ENCODE measurements at regions not wholly inside any gene's neighbourhood (a gene's known extent, or its start where the extent isn't known, plus 50 kb on each side); places are given as distances from the start of the nearest gene placed in this dataset.

DNA sequence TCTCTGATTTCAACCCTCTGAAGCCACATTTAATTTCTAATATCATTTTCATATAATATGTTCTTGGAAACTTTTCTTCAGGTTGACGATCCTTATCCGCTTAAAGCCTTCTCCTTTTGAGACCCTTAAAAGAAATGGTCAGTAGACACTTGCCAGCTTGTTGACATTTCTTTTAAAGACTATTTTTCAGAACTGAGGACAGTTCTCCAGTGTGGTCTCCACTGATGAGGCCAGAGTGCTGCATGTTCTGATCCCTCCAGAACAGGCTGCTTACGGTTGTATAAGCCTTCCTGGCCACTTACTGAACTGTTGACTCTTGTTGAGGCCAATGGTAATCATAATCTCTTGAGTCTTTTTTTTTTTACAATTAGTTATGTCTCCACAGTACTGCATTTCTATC lies 477.3 kb downstream of the FGF9 start:
- Histone ChIP-seq H3K4me1 (ENCODE audit: control insufficient read depth, insufficient read depth, low read length) (no peaks in the 10 kb centered on the region), H3K27ac (ENCODE audit: low read depth, low read length) (no peak overlapping the region), H3K36me3 (ENCODE audit: control insufficient read depth, insufficient read depth, low read length) (no peaks in the 10 kb centered on the region), H3K9ac (ENCODE audit: low read length) (no peak overlapping the region), H3K27me3 (ENCODE audit: control insufficient read depth, insufficient read depth, low read length) (no peaks in the 10 kb centered on the region), H3K9me3 (ENCODE audit: control insufficient read depth, insufficient read depth, low read depth, low read length) (no peaks in the 10 kb centered on the region), H3K4me3 (ENCODE audit: low read depth, low read length) (no peak overlapping the region)

- Histone ChIP-seq H3K4me1 (ENCODE audit: control insufficient read depth, insufficient read depth, low read length) (no peaks in the 10 kb centered on the region), H3K27ac (ENCODE audit: low read depth, low read length) (no peak overlapping the region), H3K27me3 (ENCODE audit: control insufficient read depth, insufficient read depth, low read length) (no peaks in the 10 kb centered on the region), H3K36me3 (ENCODE audit: control insufficient read depth, insufficient read depth, low read length) (no peaks in the 10 kb centered on the region), H3K9me3 (ENCODE audit: control insufficient read depth, insufficient read depth, low read depth, low read length) (no peaks in the 10 kb centered on the region), H3K9ac (ENCODE audit: low read length) (no peak overlapping the region), H3K4me3 (ENCODE audit: low read depth, low read length) (no peak overlapping the region)
Measured at GRCh38 chr13:22152751-22153150, 481.9 kb downstream of the FGF9 start.

DNA sequence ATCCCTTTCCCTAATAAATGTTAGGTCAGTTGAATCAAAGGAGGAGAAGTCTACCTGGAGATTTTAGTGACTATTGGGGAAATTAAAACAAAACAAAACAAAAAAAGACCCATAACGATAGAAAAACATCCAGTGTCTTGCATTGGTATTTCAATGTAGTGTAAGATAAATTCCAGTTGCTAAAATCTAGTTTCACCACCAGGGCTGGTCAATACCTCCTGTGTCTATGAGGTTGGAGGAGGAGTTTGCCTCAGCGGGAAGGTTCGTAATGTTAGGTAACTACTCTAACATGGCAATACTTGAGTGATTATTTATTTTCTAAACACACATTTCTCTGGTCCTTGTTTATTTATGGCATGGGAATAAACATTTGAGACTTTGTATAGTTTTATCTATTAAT lies 483.2 kb downstream of the FGF9 start:
- Histone ChIP-seq H3K36me3 (ENCODE audit: control insufficient read depth, insufficient read depth, low read length) (no peaks in the 10 kb centered on the region), H3K9me3 (ENCODE audit: control insufficient read depth, insufficient read depth, low read depth, low read length) (no peaks in the 10 kb centered on the region), H3K9ac (ENCODE audit: low read length) (no peak overlapping the region), H3K4me3 (ENCODE audit: low read depth, low read length) (no peak overlapping the region), H3K27me3 (ENCODE audit: control insufficient read depth, insufficient read depth, low read length) (no peaks in the 10 kb centered on the region), H3K27ac (ENCODE audit: low read depth, low read length) (no peak overlapping the region), H3K4me1 (ENCODE audit: control insufficient read depth, insufficient read depth, low read length) (no peaks in the 10 kb centered on the region)

- H3K36me3 ChIP-seq (ENCODE audit: control insufficient read depth, insufficient read depth, low read length), result no peaks in the 10 kb centered on the region
- no peaks in the 10 kb centered on the region for H3K9me3 ChIP-seq (ENCODE audit: control insufficient read depth, insufficient read depth, low read depth, low read length)
- no peaks in the 10 kb centered on the region for H3K4me1 ChIP-seq (ENCODE audit: control insufficient read depth, insufficient read depth, low read length)
- H3K9ac ChIP-seq (ENCODE audit: low read length), result no peak overlapping the region
- H3K27ac ChIP-seq (ENCODE audit: low read depth, low read length), result no peak overlapping the region
- H3K27me3 ChIP-seq (ENCODE audit: control insufficient read depth, insufficient read depth, low read length), result no peaks in the 10 kb centered on the region
- H3K4me3 ChIP-seq (ENCODE audit: low read depth, low read length), result no peak overlapping the region
Measured at GRCh38 chr13:22161871-22162270, 491.0 kb downstream of the FGF9 start.

- H3K9me3 ChIP-seq (ENCODE audit: control insufficient read depth, insufficient read depth, low read depth, low read length), result no peaks in the 10 kb centered on the region
- H3K4me1 ChIP-seq (ENCODE audit: control insufficient read depth, insufficient read depth, low read length), result no peaks in the 10 kb centered on the region
- no peaks in the 10 kb centered on the region for H3K36me3 ChIP-seq (ENCODE audit: control insufficient read depth, insufficient read depth, low read length)
- no peaks in the 10 kb centered on the region for H3K27me3 ChIP-seq (ENCODE audit: control insufficient read depth, insufficient read depth, low read length)
- H3K27ac ChIP-seq (ENCODE audit: low read depth, low read length), result no peak overlapping the region
- H3K9ac ChIP-seq (ENCODE audit: low read length), result no peak overlapping the region
- no peak overlapping the region for H3K4me3 ChIP-seq (ENCODE audit: low read depth, low read length)
Measured at GRCh38 chr13:22162889-22163288, 492.0 kb downstream of the FGF9 start.

GRCh38 chr13:22168437-22169190 lies 497.7 kb downstream of the FGF9 start:
- H3K27ac ChIP-seq (ENCODE audit: low read depth, low read length), result no peak overlapping the region
- no peak overlapping the region for H3K4me3 ChIP-seq (ENCODE audit: low read depth, low read length)
- no peaks in the 10 kb centered on the region for H3K36me3 ChIP-seq (ENCODE audit: control insufficient read depth, insufficient read depth, low read length)
- no peaks in the 10 kb centered on the region for H3K9me3 ChIP-seq (ENCODE audit: control insufficient read depth, insufficient read depth, low read depth, low read length)
- H3K4me1 ChIP-seq (ENCODE audit: control insufficient read depth, insufficient read depth, low read length), result peaks cover 6% of the 10 kb centered on the region; the same call in 1 of the 2 replicates
- no peaks in the 10 kb centered on the region for H3K27me3 ChIP-seq (ENCODE audit: control insufficient read depth, insufficient read depth, low read length)
- H3K9ac ChIP-seq (ENCODE audit: low read length), result no peak overlapping the region

- Histone ChIP-seq H3K9ac (ENCODE audit: low read length) (no peak overlapping the region), H3K4me3 (ENCODE audit: low read depth, low read length) (no peak overlapping the region), H3K27me3 (ENCODE audit: control insufficient read depth, insufficient read depth, low read length) (no peaks in the 10 kb centered on the region), H3K9me3 (ENCODE audit: control insufficient read depth, insufficient read depth, low read depth, low read length) (no peaks in the 10 kb centered on the region), H3K4me1 (ENCODE audit: control insufficient read depth, insufficient read depth, low read length) (peaks cover 6% of the 10 kb centered on the region; the same call in 1 of the 2 replicates), H3K27ac (ENCODE audit: low read depth, low read length) (no peak overlapping the region), H3K36me3 (ENCODE audit: control insufficient read depth, insufficient read depth, low read length) (no peaks in the 10 kb centered on the region)
Measured at GRCh38 chr13:22169473-22169872, 498.6 kb downstream of the FGF9 start.

GRCh38 chr13:22173610-22174009 lies 502.7 kb downstream of the FGF9 start:
- Histone ChIP-seq H3K36me3 (ENCODE audit: control insufficient read depth, insufficient read depth, low read length) (no peaks in the 10 kb centered on the region), H3K4me3 (ENCODE audit: low read depth, low read length) (no peak overlapping the region), H3K4me1 (ENCODE audit: control insufficient read depth, insufficient read depth, low read length) (peaks cover 6% of the 10 kb centered on the region; the same call in 1 of the 2 replicates), H3K27me3 (ENCODE audit: control insufficient read depth, insufficient read depth, low read length) (no peaks in the 10 kb centered on the region), H3K9ac (ENCODE audit: low read length) (no peak overlapping the region), H3K9me3 (ENCODE audit: control insufficient read depth, insufficient read depth, low read depth, low read length) (0 out of 2 replicates have a peak, but pooled peaks cover 1% of the 10 kb centered on the region), H3K27ac (ENCODE audit: low read depth, low read length) (no peak overlapping the region)

DNA sequence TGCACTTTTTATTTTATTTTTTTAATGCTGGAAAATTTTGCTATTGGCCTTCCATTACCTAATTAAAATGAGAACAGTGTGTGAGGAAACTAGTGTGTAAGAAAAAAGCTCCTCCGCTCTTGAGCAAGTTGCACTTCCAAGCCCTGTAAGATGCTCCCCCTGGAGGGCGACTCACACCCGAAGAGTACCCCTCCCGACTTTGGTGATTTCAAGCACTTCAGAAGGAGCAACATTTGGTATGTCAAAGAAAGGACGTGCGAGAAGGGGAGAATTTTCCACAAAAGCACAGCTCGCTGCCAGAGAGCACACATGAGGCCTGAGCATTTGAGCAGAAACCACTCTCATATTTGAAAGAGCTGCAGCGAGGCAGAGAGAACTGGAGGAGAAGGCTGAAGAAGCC lies 504.4 kb downstream of the FGF9 start:
- Histone ChIP-seq H3K36me3 (ENCODE audit: control insufficient read depth, insufficient read depth, low read length) (no peaks in the 10 kb centered on the region), H3K9me3 (ENCODE audit: control insufficient read depth, insufficient read depth, low read depth, low read length) (peaks cover 11% of the 10 kb centered on the region; the same call in 1 of the 2 replicates), H3K27me3 (ENCODE audit: control insufficient read depth, insufficient read depth, low read length) (no peaks in the 10 kb centered on the region), H3K4me3 (ENCODE audit: low read depth, low read length) (no peak overlapping the region), H3K9ac (ENCODE audit: low read length) (no peak overlapping the region), H3K4me1 (ENCODE audit: control insufficient read depth, insufficient read depth, low read length) (no peaks in the 10 kb centered on the region), H3K27ac (ENCODE audit: low read depth, low read length) (no peak overlapping the region)

DNA sequence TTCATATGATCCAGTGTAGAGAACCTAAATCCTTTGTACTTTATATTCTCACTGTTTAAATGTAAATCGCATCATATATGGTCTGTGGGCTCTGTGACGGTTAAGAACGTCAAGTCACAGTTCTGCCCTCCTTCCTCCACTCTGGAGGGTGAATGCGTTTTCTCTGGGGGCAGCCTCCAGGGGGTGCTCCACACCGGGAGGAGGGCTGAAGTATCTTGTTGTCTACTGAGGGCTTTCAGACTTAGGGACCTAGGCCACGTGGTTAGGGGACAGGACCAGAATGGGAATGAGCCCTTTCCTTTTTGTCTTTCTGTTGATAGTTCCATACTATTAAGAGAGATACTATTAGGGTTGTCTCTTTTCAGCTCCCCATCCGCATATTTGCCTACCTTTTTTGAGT lies 504.9 kb downstream of the FGF9 start:
- Histone ChIP-seq H3K27ac (ENCODE audit: low read depth, low read length) (no peak overlapping the region), H3K4me3 (ENCODE audit: low read depth, low read length) (no peak overlapping the region), H3K9ac (ENCODE audit: low read length) (no peak overlapping the region), H3K36me3 (ENCODE audit: control insufficient read depth, insufficient read depth, low read length) (no peaks in the 10 kb centered on the region), H3K4me1 (ENCODE audit: control insufficient read depth, insufficient read depth, low read length) (no peaks in the 10 kb centered on the region), H3K27me3 (ENCODE audit: control insufficient read depth, insufficient read depth, low read length) (no peaks in the 10 kb centered on the region), H3K9me3 (ENCODE audit: control insufficient read depth, insufficient read depth, low read depth, low read length) (peaks cover 11% of the 10 kb centered on the region; the same call in 1 of the 2 replicates)

DNA sequence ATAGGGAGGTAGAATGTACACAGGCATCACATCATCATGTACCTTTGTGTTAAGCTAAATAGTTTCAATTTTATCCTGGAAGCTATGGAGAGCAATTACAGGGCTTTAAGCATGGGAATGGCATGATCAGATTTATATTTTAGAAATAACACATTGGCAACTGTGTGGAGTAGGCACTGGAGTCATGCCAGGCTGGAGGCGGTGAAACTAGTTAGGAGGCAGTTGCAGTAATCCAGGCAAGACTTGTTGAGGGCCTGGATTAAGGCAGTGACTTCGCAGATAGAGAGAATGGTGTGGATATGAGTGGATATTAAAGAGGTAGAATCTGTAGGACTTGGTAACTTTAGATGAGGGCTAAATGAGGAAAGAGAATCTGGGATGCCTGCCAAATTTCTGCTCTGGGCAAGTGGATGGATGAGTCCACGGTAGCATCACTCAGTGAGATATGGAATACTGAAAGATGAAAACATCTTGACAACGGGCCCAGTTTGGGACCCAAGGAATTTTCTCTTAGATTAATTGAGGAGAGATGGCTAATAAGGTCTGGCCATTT lies 506.2 kb downstream of the FGF9 start:
- Histone ChIP-seq H3K36me3 (ENCODE audit: control insufficient read depth, insufficient read depth, low read length) (no peaks in the 10 kb centered on the region), H3K9ac (ENCODE audit: low read length) (no peak overlapping the region), H3K27ac (ENCODE audit: low read depth, low read length) (no peak overlapping the region), H3K4me3 (ENCODE audit: low read depth, low read length) (no peak overlapping the region), H3K9me3 (ENCODE audit: control insufficient read depth, insufficient read depth, low read depth, low read length) (peaks cover 11% of the 10 kb centered on the region; the same call in 1 of the 2 replicates), H3K27me3 (ENCODE audit: control insufficient read depth, insufficient read depth, low read length) (no peaks in the 10 kb centered on the region), H3K4me1 (ENCODE audit: control insufficient read depth, insufficient read depth, low read length) (no peaks in the 10 kb centered on the region)
